ENCODE measurements at regions not wholly inside any gene's neighbourhood (a gene's known extent, or its start where the extent isn't known, plus 50 kb on each side); places are given as distances from the start of the nearest gene placed in this dataset.

DNA sequence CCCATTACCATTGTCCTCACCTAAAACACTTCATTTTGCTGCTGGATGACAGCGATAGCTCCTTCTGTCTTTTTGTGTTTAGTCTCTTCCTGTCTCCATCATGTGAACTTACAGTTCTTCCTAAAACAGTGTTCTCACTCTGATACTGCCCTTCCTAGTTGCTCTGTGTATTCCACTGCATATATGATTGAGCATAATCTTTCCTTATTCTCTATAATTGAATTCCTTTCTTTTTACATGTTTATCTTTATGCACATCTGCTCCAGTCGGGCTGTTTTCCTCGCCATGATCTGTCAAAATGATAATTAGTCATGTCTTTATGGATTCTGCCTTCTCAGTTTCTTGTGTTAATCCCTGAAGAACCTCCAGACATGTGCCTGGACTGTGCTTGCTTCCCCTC, 405.1 kb upstream of the SEMA6D start:
- Mint-ChIP-seq H3K27ac (no peak overlapping the region), H3K4me1 (no peaks in the 10 kb centered on the region), H3K27me3 (no peaks in the 10 kb centered on the region), H3K4me3 (no peak overlapping the region), H3K9me3 (peaks cover 7 to 16% of the 10 kb centered on the region in 2 donors)
- DNase-seq (no peak), ATAC-seq (no peak)

- DNase-seq (no peak), ATAC-seq (no peak)
- no peak overlapping the region for H3K4me3 Mint-ChIP-seq
- H3K4me1 Mint-ChIP-seq: no peaks in the 10 kb centered on the region
- H3K27ac Mint-ChIP-seq: no peak overlapping the region
- H3K27me3 Mint-ChIP-seq: no peaks in the 10 kb centered on the region
- H3K9me3 Mint-ChIP-seq: peaks cover 0 to 4% of the 10 kb centered on the region in 2 donors
These were observed 390.6 kb upstream of the SEMA6D start for GRCh38 chr15:47326410-47327333.

- DNase-seq (no peak), ATAC-seq (no peak)
- H3K4me3 Mint-ChIP-seq: no peak overlapping the region
- no peaks in the 10 kb centered on the region for H3K4me1 Mint-ChIP-seq
- H3K27me3 Mint-ChIP-seq: no peaks in the 10 kb centered on the region
- H3K27ac Mint-ChIP-seq: no peak overlapping the region
- H3K9me3 Mint-ChIP-seq: peaks cover 4 to 14% of the 10 kb centered on the region in 2 donors
These were observed 385.4 kb upstream of the SEMA6D start for GRCh38 chr15:47331829-47332393.

GRCh38 chr15:47332481-47332880, 384.8 kb upstream of the SEMA6D start:
- H3K4me1 Mint-ChIP-seq: no peaks in the 10 kb centered on the region
- ATAC-seq (no peak), DNase-seq (no peak)
- H3K9me3 Mint-ChIP-seq: peaks cover 4 to 14% of the 10 kb centered on the region in 2 donors
- no peak overlapping the region for H3K27ac Mint-ChIP-seq
- no peaks in the 10 kb centered on the region for H3K27me3 Mint-ChIP-seq
- no peak overlapping the region for H3K4me3 Mint-ChIP-seq

- ATAC-seq: no peak
- no peak for DNase-seq
- Mint-ChIP-seq H3K27ac (no peak overlapping the region), H3K4me3 (no peak overlapping the region), H3K4me1 (no peaks in the 10 kb centered on the region), H3K9me3 (peaks cover 4 to 14% of the 10 kb centered on the region in 2 donors), H3K27me3 (no peaks in the 10 kb centered on the region)
These were observed 383.6 kb upstream of the SEMA6D start for GRCh38 chr15:47333734-47334133.

DNA sequence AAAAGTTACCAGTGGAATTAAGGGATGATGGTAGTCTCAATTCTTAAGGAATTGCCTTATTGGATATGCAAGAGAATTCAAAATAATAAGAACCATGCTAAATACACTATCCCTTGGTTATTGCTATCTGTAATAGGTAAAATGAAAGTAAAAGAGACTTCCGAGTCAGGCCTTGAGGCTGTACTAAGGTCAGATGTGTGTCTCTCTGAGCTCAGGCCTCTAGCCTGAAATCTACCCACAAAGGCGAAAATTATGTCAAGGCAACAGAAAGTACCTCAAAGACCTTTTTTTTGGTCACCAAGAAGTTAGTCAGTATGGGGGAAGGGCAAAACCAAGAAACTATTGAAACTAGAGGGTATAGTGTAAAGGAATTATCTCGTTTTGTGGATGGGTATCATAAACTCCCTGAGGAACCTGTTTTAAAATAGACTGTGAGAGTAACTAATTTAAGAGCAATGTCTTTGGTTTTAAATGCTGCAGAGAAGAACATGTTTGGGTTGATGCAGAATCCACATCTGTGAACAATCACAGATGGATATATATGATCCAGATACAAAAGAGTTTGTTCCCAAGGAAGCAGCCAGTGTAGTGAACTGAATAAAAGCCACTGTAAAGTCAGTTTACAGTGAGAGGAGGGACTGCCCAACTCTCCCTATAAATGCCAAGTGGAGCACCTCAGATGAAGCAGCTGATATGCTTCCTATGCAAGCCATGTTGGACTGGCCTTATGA, 382.3 kb upstream of the SEMA6D start:
- no peak overlapping the region for H3K4me3 Mint-ChIP-seq
- no peaks in the 10 kb centered on the region for H3K4me1 Mint-ChIP-seq
- no peak for ATAC-seq
- H3K27me3 Mint-ChIP-seq: no peaks in the 10 kb centered on the region
- DNase-seq: no peak
- peaks cover 4 to 14% of the 10 kb centered on the region in 2 donors for H3K9me3 Mint-ChIP-seq
- H3K27ac Mint-ChIP-seq: no peak overlapping the region

- Mint-ChIP-seq H3K4me1 (no peaks in the 10 kb centered on the region), H3K4me3 (no peak overlapping the region), H3K27ac (no peak overlapping the region), H3K9me3 (peaks cover 4 to 14% of the 10 kb centered on the region in 2 donors), H3K27me3 (no peaks in the 10 kb centered on the region)
- ATAC-seq: no peak
- no peak for DNase-seq
These were observed 380.2 kb upstream of the SEMA6D start for GRCh38 chr15:47337106-47337505.

- Mint-ChIP-seq H3K4me1 (no peaks in the 10 kb centered on the region), H3K9me3 (peaks cover 4 to 14% of the 10 kb centered on the region in 2 donors), H3K4me3 (no peak overlapping the region), H3K27ac (no peak overlapping the region), H3K27me3 (no peaks in the 10 kb centered on the region)
- DNase-seq: no peak
- ATAC-seq: no peak
These were observed 379.5 kb upstream of the SEMA6D start for GRCh38 chr15:47337836-47338235.

GRCh38 chr15:47338771-47339170, 378.5 kb upstream of the SEMA6D start:
- Mint-ChIP-seq H3K27ac (no peak overlapping the region), H3K27me3 (no peaks in the 10 kb centered on the region), H3K4me3 (no peak overlapping the region), H3K9me3 (peaks cover 4 to 14% of the 10 kb centered on the region in 2 donors), H3K4me1 (no peaks in the 10 kb centered on the region)
- ATAC-seq (no peak), DNase-seq (no peak)

DNA sequence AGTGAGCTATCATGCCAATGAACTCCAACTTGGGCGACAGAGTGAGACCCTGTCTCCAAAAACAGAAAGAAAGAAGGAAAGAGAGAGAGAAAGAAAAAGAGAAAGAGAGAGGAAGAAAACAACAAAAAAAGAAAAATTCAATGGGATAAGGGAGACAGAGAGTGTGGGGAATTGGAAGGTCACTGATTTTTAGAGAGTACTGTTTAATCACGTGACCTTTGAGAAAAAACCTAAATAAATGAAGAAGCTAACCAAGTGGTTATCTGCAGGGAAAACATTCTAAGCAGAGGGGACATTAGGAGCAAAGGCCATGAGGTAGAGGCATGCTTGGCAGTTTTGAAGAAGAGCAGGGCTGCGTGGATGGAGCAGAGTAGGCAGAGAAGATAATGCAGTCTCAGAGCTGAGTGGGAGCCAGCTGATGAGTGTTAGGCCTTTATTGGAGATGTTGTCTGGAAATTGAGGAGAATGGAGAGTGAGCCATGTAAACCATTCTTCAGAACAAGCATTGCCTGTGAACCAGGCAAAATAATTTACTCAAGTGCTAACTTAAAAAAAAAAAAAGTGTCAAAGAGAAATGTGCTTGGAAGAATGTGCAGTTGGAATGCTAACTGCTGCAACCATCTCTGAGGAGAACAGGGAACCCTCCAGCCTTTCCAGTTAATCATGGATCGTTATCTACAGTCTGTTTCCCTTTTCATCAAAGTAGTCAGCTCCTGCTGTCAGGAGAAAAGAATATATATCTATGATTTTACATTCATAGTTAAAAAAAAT, 377.3 kb upstream of the SEMA6D start:
- Mint-ChIP-seq H3K4me3 (no peak overlapping the region), H3K4me1 (no peaks in the 10 kb centered on the region), H3K27me3 (no peaks in the 10 kb centered on the region), H3K27ac (no peak overlapping the region), H3K9me3 (peaks cover under 1 to 9% of the 10 kb centered on the region in 2 donors)
- DNase-seq: no peak
- ATAC-seq: no peak

DNA sequence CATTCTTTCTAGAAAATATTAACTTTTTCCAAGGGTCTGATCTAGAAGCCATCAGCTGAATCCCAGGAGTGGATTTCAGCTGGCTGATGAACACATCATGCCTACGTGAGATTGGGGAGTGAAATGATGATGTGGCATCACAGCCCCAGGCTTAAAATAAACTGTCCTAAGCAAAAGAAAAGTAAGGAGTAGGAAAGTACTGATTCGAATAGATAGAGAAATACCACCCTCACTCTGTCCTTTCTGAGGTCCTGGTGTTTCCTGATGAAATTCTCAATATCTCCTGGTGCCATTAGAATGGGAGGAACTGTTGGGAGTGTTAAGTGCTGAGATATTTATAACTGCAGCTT, 376.8 kb upstream of the SEMA6D start:
- DNase-seq (no peak), ATAC-seq (no peak)
- Mint-ChIP-seq H3K4me1 (no peaks in the 10 kb centered on the region), H3K9me3 (peaks cover 0 to 5% of the 10 kb centered on the region in 2 donors), H3K4me3 (no peak overlapping the region), H3K27me3 (no peaks in the 10 kb centered on the region), H3K27ac (no peak overlapping the region)

GRCh38 chr15:47349179-47349578, 368.1 kb upstream of the SEMA6D start:
- DNase-seq (no peak), ATAC-seq (no peak)
- H3K9me3 Mint-ChIP-seq: peaks cover 9 to 10% of the 10 kb centered on the region in 2 donors
- H3K27me3 Mint-ChIP-seq: no peaks in the 10 kb centered on the region
- H3K27ac Mint-ChIP-seq: no peak overlapping the region
- no peak overlapping the region for H3K4me3 Mint-ChIP-seq
- no peaks in the 10 kb centered on the region for H3K4me1 Mint-ChIP-seq

DNA sequence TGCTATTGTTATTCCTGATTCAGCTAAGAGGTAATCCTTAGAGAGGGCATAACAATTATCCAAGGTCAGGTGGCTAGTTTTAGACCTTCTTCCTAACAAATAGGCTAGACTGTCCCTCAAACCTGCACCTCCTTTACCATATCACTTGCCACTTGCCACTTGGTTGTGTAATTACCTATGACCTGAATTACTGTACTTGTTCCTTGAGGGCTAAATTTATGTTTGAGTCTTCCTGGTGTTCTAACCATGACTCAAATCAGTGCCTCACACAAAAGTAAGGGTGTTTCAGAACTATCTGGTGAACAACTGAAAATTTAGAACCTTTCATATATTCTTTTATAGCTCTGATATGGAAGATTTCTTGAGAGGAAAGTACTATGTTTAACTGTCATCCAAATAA, 365.8 kb upstream of the SEMA6D start:
- H3K9me3 Mint-ChIP-seq: peaks cover 9 to 10% of the 10 kb centered on the region in 2 donors
- H3K27me3 Mint-ChIP-seq: no peaks in the 10 kb centered on the region
- H3K27ac Mint-ChIP-seq: no peak overlapping the region
- no peaks in the 10 kb centered on the region for H3K4me1 Mint-ChIP-seq
- ATAC-seq (no peak), DNase-seq (no peak)
- no peak overlapping the region for H3K4me3 Mint-ChIP-seq

GRCh38 chr15:47352217-47352616, 365.1 kb upstream of the SEMA6D start:
- no peak overlapping the region for H3K4me3 Mint-ChIP-seq
- ATAC-seq (no peak), DNase-seq (no peak)
- no peaks in the 10 kb centered on the region for H3K4me1 Mint-ChIP-seq
- no peak overlapping the region for H3K27ac Mint-ChIP-seq
- H3K27me3 Mint-ChIP-seq: no peaks in the 10 kb centered on the region
- H3K9me3 Mint-ChIP-seq: peaks cover 9 to 10% of the 10 kb centered on the region in 2 donors

DNA sequence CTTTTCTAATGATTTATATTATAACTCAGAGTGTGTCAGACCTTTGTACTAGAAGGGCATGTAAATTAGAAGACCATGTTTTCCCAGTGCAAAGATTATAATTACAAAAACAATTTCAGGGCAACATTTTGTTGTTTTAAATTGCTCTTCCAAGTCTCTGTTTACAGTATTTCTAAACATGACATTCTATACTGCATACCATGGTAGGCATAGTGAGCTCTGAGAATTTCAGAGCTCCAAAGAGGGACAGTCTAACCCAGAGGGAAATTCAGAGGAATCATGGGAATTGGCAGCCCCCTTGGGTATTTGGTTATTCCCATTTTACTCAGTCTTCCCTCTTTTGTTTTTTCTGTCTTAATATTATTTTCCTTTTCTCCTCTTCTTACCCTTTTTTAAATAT, 361.5 kb upstream of the SEMA6D start:
- H3K4me1 Mint-ChIP-seq: no peaks in the 10 kb centered on the region
- H3K4me3 Mint-ChIP-seq: no peak overlapping the region
- H3K27me3 Mint-ChIP-seq: no peaks in the 10 kb centered on the region
- no peak for ATAC-seq
- no peaks in the 10 kb centered on the region for H3K9me3 Mint-ChIP-seq
- no peak overlapping the region for H3K27ac Mint-ChIP-seq
- DNase-seq: no peak

All from stimulated activated naive CD8-positive, alpha-beta T cell treated with anti-CD3 and anti-CD28 coated beads, Interleukin-15, amount 100 ng/mL, for 72 hours (primary cell).